ENCODE measurements at regions not wholly inside any gene's neighbourhood (a gene's known extent, or its start where the extent isn't known, plus 50 kb on each side); places are given as distances from the start of the nearest gene placed in this dataset.

DNA sequence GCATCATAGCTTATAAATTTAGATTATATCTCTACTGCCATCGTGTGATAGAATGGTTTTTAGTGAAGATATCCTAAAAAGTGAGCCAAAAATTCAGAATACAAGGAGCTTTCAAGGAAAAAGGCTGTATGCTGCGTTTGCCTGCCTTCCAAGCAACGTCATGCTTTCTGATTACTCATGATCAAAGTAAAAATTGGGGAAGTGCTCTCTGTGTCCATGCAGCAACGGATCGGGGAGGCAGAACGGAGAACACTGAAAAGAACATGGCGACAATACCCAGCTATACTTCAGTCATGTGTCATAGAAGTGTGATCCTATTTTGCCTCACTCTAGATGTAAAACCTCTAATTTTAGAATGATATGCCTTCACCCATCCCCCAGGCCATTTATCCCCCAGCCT, 185.7 kb downstream of the SUCLG1 start:
- no peak for TF ChIP-seq POLR2A (IDR thresholded peaks at IDR 0.05)
- TF ChIP-seq, protein P1, sequence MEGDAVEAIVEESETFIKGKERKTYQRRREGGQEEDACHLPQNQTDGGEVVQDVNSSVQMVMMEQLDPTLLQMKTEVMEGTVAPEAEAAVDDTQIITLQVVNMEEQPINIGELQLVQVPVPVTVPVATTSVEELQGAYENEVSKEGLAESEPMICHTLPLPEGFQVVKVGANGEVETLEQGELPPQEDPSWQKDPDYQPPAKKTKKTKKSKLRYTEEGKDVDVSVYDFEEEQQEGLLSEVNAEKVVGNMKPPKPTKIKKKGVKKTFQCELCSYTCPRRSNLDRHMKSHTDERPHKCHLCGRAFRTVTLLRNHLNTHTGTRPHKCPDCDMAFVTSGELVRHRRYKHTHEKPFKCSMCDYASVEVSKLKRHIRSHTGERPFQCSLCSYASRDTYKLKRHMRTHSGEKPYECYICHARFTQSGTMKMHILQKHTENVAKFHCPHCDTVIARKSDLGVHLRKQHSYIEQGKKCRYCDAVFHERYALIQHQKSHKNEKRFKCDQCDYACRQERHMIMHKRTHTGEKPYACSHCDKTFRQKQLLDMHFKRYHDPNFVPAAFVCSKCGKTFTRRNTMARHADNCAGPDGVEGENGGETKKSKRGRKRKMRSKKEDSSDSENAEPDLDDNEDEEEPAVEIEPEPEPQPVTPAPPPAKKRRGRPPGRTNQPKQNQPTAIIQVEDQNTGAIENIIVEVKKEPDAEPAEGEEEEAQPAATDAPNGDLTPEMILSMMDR (IDR thresholded peaks at IDR 0.05), result no peak

Data from testis (tissue), 2 donors.